GM18951 (cell line): ENCODE measurements at regions not wholly inside any gene's neighbourhood (a gene's known extent, or its start where the extent isn't known, plus 50 kb on each side); places are given as distances from the start of the nearest gene placed in this dataset.
"Not testable (repeated sequence)": the region's sequence is repeated elsewhere in the genome, so short reads cannot be mapped to it uniquely, and the experiment has no call there.

Experiments
- POLR2A ChIP-seq: IDR thresholded peaks from 4 replicates; pipeline ENCODE4 v1.6.1; 2011; ENCODE audit warnings: mild to moderate bottlenecking; ENCODE audit not compliant: insufficient read length, insufficient read depth; ENCODE audit errors: extremely low read depth
- in situ Hi-C: fragments of 300-500 bp; cut with MboI; formaldehyde crosslinking; loops from one replicate; pipeline ENCODE4 v1.12.0; 2022; ENCODE audit warnings: low sequenced_read_pairs, mixed read lengths, inconsistent platforms; ENCODE audit not compliant: unreplicated experiment

GRCh38 chr4:118410138-118410537 lies 57.3 kb upstream of the PRSS12 start:
- no peak for TF ChIP-seq POLR2A
- in situ Hi-C loops: no loop called here

DNA sequence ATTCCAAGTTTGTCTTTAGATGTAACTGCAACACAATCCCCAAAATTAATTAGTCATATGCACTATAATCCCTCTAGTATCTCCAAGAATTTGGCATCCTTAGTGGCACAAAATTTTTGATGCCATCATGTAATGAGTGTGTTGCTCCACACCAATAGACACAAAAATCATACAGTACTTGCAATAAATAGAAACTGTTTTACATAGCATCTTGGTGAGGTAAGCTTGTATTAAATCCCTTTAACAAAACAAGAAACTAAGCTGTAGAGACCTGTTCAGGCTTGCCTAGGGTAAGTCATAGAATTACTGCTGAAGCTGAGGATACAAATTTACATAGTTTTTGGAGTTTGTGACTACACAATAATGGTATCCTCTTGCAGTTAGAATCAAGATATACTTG lies 64.5 kb upstream of the PRSS12 start:
- TF ChIP-seq POLR2A: no peak
- in situ Hi-C loops: no loop called here

DNA sequence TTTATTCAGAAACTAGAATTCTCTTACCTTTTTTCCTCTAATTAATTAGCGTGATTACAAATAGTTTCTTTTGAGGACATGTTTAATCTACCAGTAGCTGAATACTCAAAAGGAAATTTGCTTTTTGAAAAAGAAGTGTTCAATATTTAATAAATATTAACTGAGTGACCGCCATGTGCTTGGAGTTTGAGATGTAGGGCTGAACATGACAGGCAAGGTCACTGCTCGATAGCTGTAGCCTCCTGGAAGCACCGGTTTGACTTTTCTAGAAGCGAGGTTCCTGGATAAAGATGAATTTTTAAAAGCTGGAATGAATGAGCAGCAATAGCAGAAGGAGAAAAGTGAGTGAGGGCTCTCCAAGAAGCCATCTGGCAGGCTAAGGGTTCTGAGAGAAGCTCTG lies 65.0 kb upstream of the PRSS12 start:
- in situ Hi-C loops: not testable (repeated sequence)

- in situ Hi-C loops: not testable (repeated sequence)
Measured at GRCh38 chr4:118418396-118418795, 65.6 kb upstream of the PRSS12 start.

GRCh38 chr4:118419626-118420025 lies 66.8 kb upstream of the PRSS12 start:
- in situ Hi-C loops: not testable (repeated sequence)

DNA sequence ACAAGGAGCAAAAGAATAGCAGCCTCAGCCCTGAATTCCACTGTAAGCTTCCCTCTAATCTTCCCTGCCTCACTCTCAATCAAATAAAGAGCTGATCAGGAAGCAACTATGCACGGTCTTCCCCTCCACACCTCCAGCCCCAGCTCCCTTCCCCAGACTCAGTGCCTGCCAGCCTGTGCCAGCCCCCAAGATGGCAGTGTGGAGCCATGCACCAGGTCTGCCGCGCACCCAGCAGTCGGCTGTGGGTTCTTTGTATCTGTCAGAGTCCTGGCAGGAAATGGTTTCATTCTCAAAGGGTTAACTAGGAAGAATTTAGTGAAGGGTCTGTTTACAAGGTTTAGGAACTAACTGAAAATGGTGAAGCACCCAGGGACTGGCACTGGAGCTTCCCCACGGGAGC lies 71.3 kb upstream of the PRSS12 start:
- in situ Hi-C loops: not testable (repeated sequence)

DNA sequence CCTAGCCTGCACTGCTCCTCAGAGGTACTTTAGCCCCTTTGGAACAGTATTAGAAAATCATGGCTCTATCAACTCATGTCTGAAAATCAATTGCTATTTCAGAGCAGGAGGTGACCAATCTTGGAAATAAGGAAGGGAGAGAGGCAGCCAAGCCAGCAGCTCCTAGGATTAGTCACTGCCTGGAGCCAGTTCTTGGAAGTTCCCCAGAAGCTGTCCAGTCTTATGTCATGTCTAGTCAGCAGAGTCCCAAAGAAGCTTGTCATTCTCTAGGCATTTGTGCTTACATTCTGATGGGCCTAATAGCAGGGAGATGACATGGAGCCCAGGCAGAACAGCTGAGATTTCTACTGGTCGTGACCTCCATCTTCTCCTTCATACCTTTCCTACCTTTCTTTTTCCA lies 76.1 kb upstream of the PRSS12 start:
- in situ Hi-C loops: not testable (repeated sequence)

GRCh38 chr4:118432359-118432758 lies 79.6 kb upstream of the PRSS12 start:
- in situ Hi-C loops: not testable (repeated sequence)

- in situ Hi-C loops: not testable (repeated sequence)
Measured at GRCh38 chr4:118433612-118434375, 81.0 kb upstream of the PRSS12 start.

DNA sequence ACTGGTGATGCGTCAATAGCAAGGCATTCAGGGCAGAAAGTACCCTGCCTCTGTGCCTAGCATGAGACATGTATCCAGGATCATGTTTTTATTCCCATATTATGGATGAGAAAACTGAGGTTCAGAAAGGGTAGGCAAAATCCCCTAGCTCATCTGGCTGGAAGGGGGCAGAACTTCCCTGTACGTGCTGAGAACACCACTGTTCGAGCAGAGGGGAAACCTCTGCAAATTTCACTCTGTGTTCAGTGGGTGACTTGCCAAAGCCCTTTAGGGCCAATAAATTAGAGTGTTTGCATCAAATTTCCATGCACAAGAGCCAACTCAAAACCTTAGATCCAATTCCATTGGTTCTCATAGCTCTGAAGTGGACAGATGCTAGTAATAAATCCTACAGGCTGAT lies 82.6 kb upstream of the PRSS12 start:
- in situ Hi-C loops: not testable (repeated sequence)

- in situ Hi-C loops: not testable (repeated sequence)
Measured at GRCh38 chr4:118442115-118442837, 89.5 kb upstream of the PRSS12 start.

- in situ Hi-C loops: not testable (repeated sequence)
Measured at GRCh38 chr4:118447397-118447796, 94.6 kb upstream of the PRSS12 start.

- in situ Hi-C loops: not testable (repeated sequence)
Measured at GRCh38 chr4:118454857-118455256, 102.1 kb upstream of the PRSS12 start.

DNA sequence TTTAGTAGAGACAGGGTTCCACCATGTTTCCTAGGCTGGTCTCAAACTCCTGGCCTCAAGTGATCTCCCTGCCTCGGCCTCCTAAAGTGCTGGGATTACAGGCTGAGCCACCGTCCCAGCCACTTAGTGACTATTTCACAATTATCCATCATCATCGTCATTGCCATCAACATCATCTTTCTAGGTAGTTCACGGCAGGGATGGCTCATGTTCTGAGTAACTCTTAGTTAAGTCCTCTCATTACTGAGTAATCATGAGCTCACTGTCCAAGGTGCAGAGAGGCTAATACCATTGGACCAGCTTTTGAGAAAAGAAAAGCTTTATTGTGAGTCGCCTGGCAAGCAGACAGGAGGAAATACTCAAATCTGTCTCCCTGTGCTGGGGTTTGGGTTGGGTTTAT lies 108.6 kb upstream of the PRSS12 start:
- in situ Hi-C loops: not testable (repeated sequence)

DNA sequence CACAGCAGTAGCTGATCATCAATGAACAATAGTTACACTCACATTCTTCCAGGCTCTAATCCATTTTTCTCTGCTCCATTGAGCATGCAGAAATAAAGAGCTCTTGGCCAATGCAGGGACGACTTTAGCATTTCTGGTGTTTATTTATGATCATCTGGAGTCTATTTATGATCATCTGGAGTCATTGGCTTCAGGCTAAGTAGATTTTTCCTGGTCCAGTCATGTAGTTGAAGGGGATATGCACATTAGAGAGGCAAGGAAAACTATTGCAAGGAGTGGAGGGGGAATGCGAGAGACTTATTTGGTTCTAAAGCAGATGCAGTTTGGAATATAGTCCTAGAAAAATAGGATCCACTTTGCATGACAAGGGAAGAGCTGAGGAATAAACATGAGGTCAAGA lies 113.0 kb upstream of the PRSS12 start:
- in situ Hi-C loops: not testable (repeated sequence)

DNA sequence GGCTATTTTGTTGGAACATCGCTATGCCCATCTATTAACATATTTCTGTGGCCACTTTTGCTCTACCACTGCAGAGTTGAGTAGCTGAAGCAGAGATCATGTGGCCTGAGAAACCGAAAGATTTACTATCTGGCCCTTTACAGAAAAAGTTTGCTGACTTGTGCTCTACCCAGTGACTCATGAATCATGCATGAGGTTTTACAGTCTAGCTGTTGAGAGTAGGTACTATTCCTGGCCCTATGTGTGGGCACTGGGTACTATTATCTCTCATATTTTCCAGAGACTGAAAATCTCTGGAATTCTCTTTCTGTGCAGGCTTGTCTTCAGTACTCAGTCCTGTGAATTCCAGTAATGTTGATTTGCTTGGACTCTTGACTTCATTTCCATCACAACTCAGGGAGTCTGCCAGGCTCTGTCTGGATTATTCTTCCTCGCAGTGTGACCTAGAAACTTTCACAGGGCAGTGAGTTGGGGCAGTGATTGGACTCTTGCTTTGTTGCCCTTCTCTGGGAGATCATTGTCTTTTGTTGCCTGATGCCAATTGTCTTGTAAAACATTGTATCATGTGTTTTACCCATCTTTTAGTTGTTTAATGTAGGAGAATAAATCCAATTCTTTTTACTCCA lies 121.3 kb upstream of the PRSS12 start:
- in situ Hi-C loops: not testable (repeated sequence)

GRCh38 chr4:118474771-118475170 lies 122.0 kb upstream of the PRSS12 start:
- in situ Hi-C loops: not testable (repeated sequence)

GRCh38 chr4:118475901-118476300 lies 123.1 kb upstream of the PRSS12 start:
- in situ Hi-C loops: not testable (repeated sequence)

DNA sequence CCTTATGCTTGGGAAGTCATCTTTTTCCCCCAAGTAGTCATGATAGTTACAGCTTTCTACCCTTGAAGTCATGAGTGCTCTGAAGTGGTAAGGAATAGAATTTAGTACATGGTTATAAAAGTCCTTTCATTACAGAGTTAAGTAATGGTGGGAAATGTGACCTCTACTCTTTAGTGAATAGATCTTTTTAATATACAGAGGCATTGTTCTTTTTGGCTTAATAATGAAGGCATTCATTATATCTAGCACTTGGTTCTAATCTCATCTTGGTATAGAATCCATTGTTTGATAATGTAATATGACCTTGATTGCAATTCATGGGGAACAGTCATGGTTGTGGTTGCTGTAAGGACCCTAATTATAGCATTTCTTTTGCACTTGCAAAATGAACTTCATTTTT lies 125.0 kb upstream of the PRSS12 start:
- in situ Hi-C loops: not testable (repeated sequence)

DNA sequence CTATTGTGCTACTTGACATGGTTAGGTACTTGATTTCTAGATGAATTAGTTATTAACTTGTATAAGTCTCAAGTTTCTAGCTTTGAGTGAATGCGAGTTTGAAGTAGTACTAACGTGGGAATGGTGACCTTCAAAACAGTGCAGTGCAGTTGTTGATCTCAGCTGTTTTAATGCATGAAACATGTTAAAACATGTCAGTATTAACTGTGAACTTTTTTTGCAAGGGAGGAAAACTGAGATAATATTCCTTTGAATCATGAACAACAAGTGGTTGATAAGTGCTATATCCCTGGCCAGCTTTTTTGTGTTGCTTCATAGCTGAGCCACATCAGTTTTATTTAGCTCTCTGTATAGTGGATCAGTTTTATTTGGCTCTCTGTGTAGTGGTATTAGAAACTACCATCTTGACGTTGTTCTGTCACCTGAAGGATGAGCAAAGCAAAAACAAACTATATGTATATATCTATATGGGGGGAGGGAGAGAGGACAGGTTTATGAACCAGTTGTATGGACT lies 133.1 kb upstream of the PRSS12 start:
- in situ Hi-C loops: not testable (repeated sequence)

- in situ Hi-C loops: not testable (repeated sequence)
Measured at GRCh38 chr4:118492963-118493362, 140.2 kb upstream of the PRSS12 start.
